ENCODE measurements at regions not wholly inside any gene's neighbourhood (a gene's known extent, or its start where the extent isn't known, plus 50 kb on each side); places are given as distances from the start of the nearest gene placed in this dataset.

- TF ChIP-seq, protein P1, sequence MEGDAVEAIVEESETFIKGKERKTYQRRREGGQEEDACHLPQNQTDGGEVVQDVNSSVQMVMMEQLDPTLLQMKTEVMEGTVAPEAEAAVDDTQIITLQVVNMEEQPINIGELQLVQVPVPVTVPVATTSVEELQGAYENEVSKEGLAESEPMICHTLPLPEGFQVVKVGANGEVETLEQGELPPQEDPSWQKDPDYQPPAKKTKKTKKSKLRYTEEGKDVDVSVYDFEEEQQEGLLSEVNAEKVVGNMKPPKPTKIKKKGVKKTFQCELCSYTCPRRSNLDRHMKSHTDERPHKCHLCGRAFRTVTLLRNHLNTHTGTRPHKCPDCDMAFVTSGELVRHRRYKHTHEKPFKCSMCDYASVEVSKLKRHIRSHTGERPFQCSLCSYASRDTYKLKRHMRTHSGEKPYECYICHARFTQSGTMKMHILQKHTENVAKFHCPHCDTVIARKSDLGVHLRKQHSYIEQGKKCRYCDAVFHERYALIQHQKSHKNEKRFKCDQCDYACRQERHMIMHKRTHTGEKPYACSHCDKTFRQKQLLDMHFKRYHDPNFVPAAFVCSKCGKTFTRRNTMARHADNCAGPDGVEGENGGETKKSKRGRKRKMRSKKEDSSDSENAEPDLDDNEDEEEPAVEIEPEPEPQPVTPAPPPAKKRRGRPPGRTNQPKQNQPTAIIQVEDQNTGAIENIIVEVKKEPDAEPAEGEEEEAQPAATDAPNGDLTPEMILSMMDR (IDR thresholded peaks at IDR 0.05): no peak
- TF ChIP-seq EZH2 (IDR thresholded peaks at IDR 0.05; ENCODE audit: borderline replicate concordance, insufficient read depth, low read depth, low read length, poor library complexity, severe bottlenecking): no peak
Observed at GRCh38 chr13:29908416-29909080, 58.1 kb upstream of the UBL3 start.

Data from B cell (primary cell).